GM23338 (cell line): ENCODE measurements at regions not wholly inside any gene's neighbourhood (a gene's known extent, or its start where the extent isn't known, plus 50 kb on each side); places are given as distances from the start of the nearest gene placed in this dataset.

Experiments used
- CREB1 ChIP-seq: fragments of 250-450 bp; sonication (Bioruptor Pico); IDR thresholded peaks from 2 replicates; pipeline ENCODE4 v1.5.0; 2020; ENCODE audit warnings: low read depth, mild to moderate bottlenecking, moderate library complexity
- CTCF ChIP-seq, 2 experiments: fragments of 200-600 bp in 1 of 2; sonication (generic) in 1 of 2; conservative IDR thresholded peaks; 2 replicates each; pipeline versions ENCODE4 v1.5.1 to v1.6.1; 2016 to 2017; ENCODE audit warnings: antibody characterized with exemption in 2 of 2, low read depth in 2 of 2, mild to moderate bottlenecking in 2 of 2, moderate library complexity in 1 of 2
- ETS1 ChIP-seq: IDR thresholded peaks from 2 replicates; pipeline ENCODE4 v1.6.1; 2016; ENCODE audit warnings: antibody characterized with exemption
- EZH2 ChIP-seq: fragments of 200-600 bp; sonication (generic); IDR thresholded peaks from one replicate; pipeline ENCODE4 v1.8.0; 2017; ENCODE audit warnings: antibody characterized with exemption, mild to moderate bottlenecking, low read depth; ENCODE audit not compliant: unreplicated experiment
- EZH2phosphoT487 ChIP-seq: fragments of 200-600 bp; sonication (generic); IDR thresholded peaks from one replicate; pipeline ENCODE4 v1.8.1; 2018; ENCODE audit warnings: antibody characterized with exemption; ENCODE audit not compliant: unreplicated experiment
- JUNB ChIP-seq: IDR thresholded peaks from one replicate; pipeline ENCODE4 v1.6.1; 2016; ENCODE audit warnings: antibody characterized with exemption; ENCODE audit not compliant: unreplicated experiment
- NANOG ChIP-seq: IDR thresholded peaks from 2 replicates; pipeline ENCODE4 v1.6.1; 2016; ENCODE audit warnings: antibody characterized with exemption, borderline replicate concordance
- POLR2AphosphoS5 ChIP-seq: IDR thresholded peaks from 2 replicates; pipeline ENCODE4 v1.6.1; 2016; ENCODE audit warnings: antibody characterized with exemption, low read depth
- REST ChIP-seq: IDR thresholded peaks from one replicate; pipeline ENCODE4 v1.6.1; 2018; ENCODE audit warnings: antibody characterized with exemption; ENCODE audit not compliant: unreplicated experiment
- ZNF114 ChIP-seq: fragments of 250-450 bp; sonication (Bioruptor Pico); IDR thresholded peaks from 2 replicates; pipeline ENCODE4 v1.5.0; 2020; ENCODE audit warnings: mild to moderate bottlenecking, moderate library complexity
- ZNF462 ChIP-seq: fragments of 250-450 bp; sonication (Bioruptor Pico); IDR thresholded peaks from 2 replicates; pipeline ENCODE4 v1.5.0; 2020; ENCODE audit warnings: mild to moderate bottlenecking, moderate library complexity

- TF ChIP-seq CREB1 (no peak), EZH2 (no peak), CTCF (conservative IDR thresholded peaks at IDR 0.05; ENCODE audit: low read depth in 2 of 2) (no peak), ETS1 (no peak), REST (no peak), EZH2phosphoT487 (no peak), POLR2AphosphoS5 (no peak), ZNF114 (no peak), JUNB (no peak), NANOG (no peak), ZNF462 (CRISPR knock-in tag) (no peak)
These were observed 1586.6 kb downstream of the SI start for GRCh38 chr3:163491714-163492113.
